GM18511 (cell line): ENCODE measurements at regions not wholly inside any gene's neighbourhood (a gene's known extent, or its start where the extent isn't known, plus 50 kb on each side); places are given as distances from the start of the nearest gene placed in this dataset.

Experiments used
- ATAC-seq: cut with Tn5 transposase; IDR thresholded peaks from one replicate; pipeline ENCODE4 v1.9.1; 2021; ENCODE audit warnings: mild to moderate bottlenecking, moderate library complexity; ENCODE audit not compliant: unreplicated experiment

GRCh38 chr6:111957623-111958315 lies 84.5 kb upstream of the FYN start:
- ATAC-seq, result no peak

- ATAC-seq, result no peak
Measured at GRCh38 chr6:111958534-111958933, 85.3 kb upstream of the FYN start.

- ATAC-seq, result no peak
Measured at GRCh38 chr6:111959766-111960165, 86.5 kb upstream of the FYN start.

- no peak for ATAC-seq
Measured at GRCh38 chr6:111967131-111967530, 86.8 kb upstream of the CCN6 start.

GRCh38 chr6:111970426-111970825 lies 83.5 kb upstream of the CCN6 start:
- no peak for ATAC-seq

- ATAC-seq, result no peak
Measured at GRCh38 chr6:111971181-111971841, 82.6 kb upstream of the CCN6 start.

GRCh38 chr6:111971866-111972532 lies 81.9 kb upstream of the CCN6 start:
- no peak for ATAC-seq

GRCh38 chr6:111972745-111973117 lies 81.2 kb upstream of the CCN6 start:
- ATAC-seq, result no peak

- ATAC-seq, result no peak
Measured at GRCh38 chr6:111973118-111973761, 80.7 kb upstream of the CCN6 start.

GRCh38 chr6:111973927-111974639 lies 79.8 kb upstream of the CCN6 start:
- no peak for ATAC-seq

- no peak for ATAC-seq
Measured at GRCh38 chr6:111975466-111975865, 78.4 kb upstream of the CCN6 start.

GRCh38 chr6:111976139-111976538 lies 77.8 kb upstream of the CCN6 start:
- ATAC-seq, result no peak

GRCh38 chr6:111978532-111979149 lies 75.3 kb upstream of the CCN6 start:
- ATAC-seq, result no peak

GRCh38 chr6:111979633-111980032 lies 74.3 kb upstream of the CCN6 start:
- ATAC-seq, result no peak

- ATAC-seq, result no peak
Measured at GRCh38 chr6:111980143-111980542, 73.8 kb upstream of the CCN6 start.

- no peak for ATAC-seq
Measured at GRCh38 chr6:111980971-111981840, 72.7 kb upstream of the CCN6 start.

- ATAC-seq, result no peak
Measured at GRCh38 chr6:111982681-111983080, 71.2 kb upstream of the CCN6 start.

- ATAC-seq, result no peak
Measured at GRCh38 chr6:111983193-111983592, 70.7 kb upstream of the CCN6 start.

- no peak for ATAC-seq
Measured at GRCh38 chr6:111984081-111984480, 69.8 kb upstream of the CCN6 start.
